HepG2 (cell line): ENCODE measurements at regions not wholly inside any gene's neighbourhood (a gene's known extent, or its start where the extent isn't known, plus 50 kb on each side); places are given as distances from the start of the nearest gene placed in this dataset.

Source experiments
- ATAC-seq: fragments of 200-7000 bp; cut with Tn5 transposase; 3 replicates; pipeline ENCODE4 v1.9.1; 2020; ENCODE audit warnings: mild to moderate bottlenecking, moderate library complexity
- BruUV-seq: library from RNA; stranded (reverse); fragments of 400-500 nt; replicated peaks from 2 replicates; lab custom pipeline; 2021; lab: Mats Ljungman, UMichigan
- CTCF ChIA-PET: fragments of 300-600 bp; formaldehyde crosslinking; extraction: SDS; loops from one replicate; lab custom pipeline; 2021; ENCODE audit warnings: low total read pairs, inconsistent platforms, low intra/inter-chr PET ratio; lab: Yijun Ruan, JAX
- POLR2A ChIA-PET: fragments of 350-600 bp; sonication (Branson Sonifier 250); formaldehyde crosslinking; loops from one replicate; lab custom pipeline; 2020; ENCODE audit warnings: antibody characterized with exemption, inconsistent platforms; lab: Yijun Ruan, JAX
- DNase-seq: peaks from one replicate; pipeline ENCODE4 v3.0.0-alpha.2; 2015; ENCODE audit warnings: low spot score
- FAIRE-seq: peaks from 3 replicates; lab custom pipeline; 2011; peaks lifted over from hg19 to GRCh38; lab: Jason Lieb, UNC
- H2AFZ ChIP-seq: one replicate; pipeline ENCODE4 v1.6.1; 2011; ENCODE audit warnings: low read length, inconsistent platforms
- H3K27ac ChIP-seq: fragments of 300-600 bp; 3 replicates; pipeline ENCODE4 v1.8.0; 2011; ENCODE audit warnings: mixed run types, mild to moderate bottlenecking, mixed read lengths, low read length, inconsistent platforms; ENCODE audit not compliant: insufficient read depth; ENCODE audit errors: extremely low read length
- H3K27me3 ChIP-seq, 2 experiments: fragments of 200-600 bp in 1 of 2; 2 replicates in 1 of 2; 3 replicates in 1 of 2; pipeline versions ENCODE4 v1.6.0 to v1.8.0; 2011; ENCODE audit warnings: low read length in 2 of 2, mild to moderate bottlenecking in 2 of 2, moderate library complexity in 2 of 2, inconsistent platforms in 1 of 2; ENCODE audit not compliant: insufficient read depth in 2 of 2, control insufficient read depth in 1 of 2
- H3K36me3 ChIP-seq, 2 experiments: fragments of 200-600 bp in 1 of 2; replicated peaks in 1 of 2; 2 replicates in 1 of 2; 3 replicates in 1 of 2; pipeline versions ENCODE4 v1.5.1 to v1.8.0; 2011; ENCODE audit warnings: low read length in 2 of 2, inconsistent platforms in 1 of 2; ENCODE audit not compliant: insufficient read depth in 2 of 2, control insufficient read depth in 1 of 2
- H3K4me1 ChIP-seq: 2 replicates; pipeline ENCODE4 v1.5.1; 2012; ENCODE audit warnings: low read length, inconsistent platforms; ENCODE audit not compliant: insufficient read depth
- H3K4me2 ChIP-seq: 2 replicates; pipeline ENCODE4 v1.6.0; 2011; ENCODE audit warnings: low read depth, low read length, inconsistent platforms
- H3K4me3 ChIP-seq, 3 experiments: fragments of 200-600 bp in 1 of 3; sonication (generic), shearing (Covaris generic) in 1 of 3; replicated peaks in 1 of 3; 2 replicates each; pipeline ENCODE4 v1.5.1; 2011 to 2016; ENCODE audit warnings: low read length in 3 of 3, inconsistent platforms in 2 of 3, low read depth in 2 of 3, mild to moderate bottlenecking in 2 of 3, control low read depth in 1 of 3, mixed read lengths in 1 of 3; ENCODE audit not compliant: insufficient read depth in 1 of 3
- H3K79me2 ChIP-seq: one replicate; pipeline ENCODE4 v1.6.1; 2011; ENCODE audit warnings: low read length, inconsistent platforms; ENCODE audit not compliant: insufficient read depth
- H3K9ac ChIP-seq: 2 replicates; pipeline ENCODE4 v1.6.0; 2011; ENCODE audit warnings: mild to moderate bottlenecking, low read depth, low read length, inconsistent platforms; ENCODE audit not compliant: insufficient read depth
- H3K9me3 ChIP-seq: 2 replicates; pipeline ENCODE4 v1.5.1; 2012; ENCODE audit warnings: mild to moderate bottlenecking, low read length
- H4K20me1 ChIP-seq: 2 replicates; pipeline ENCODE4 v1.6.0; 2011; ENCODE audit warnings: inconsistent platforms, mild to moderate bottlenecking, low read length, moderate library complexity; ENCODE audit not compliant: insufficient read depth
- DNMT3B ChIP-seq: conservative IDR thresholded peaks from 2 replicates; pipeline ENCODE4 v1.6.1; 2016; ENCODE audit warnings: missing biosample characterization, control low read depth
- DPF2 ChIP-seq: sonication (generic); formaldehyde crosslinking; IDR thresholded peaks from 2 replicates; pipeline ENCODE4 v1.4.0; 2020; ENCODE audit warnings: mild to moderate bottlenecking, low read depth, missing genetic modification reagents, borderline replicate concordance
- HNF4G ChIP-seq, 2 experiments: sonication (generic) in 1 of 2; formaldehyde crosslinking in 1 of 2; IDR thresholded peaks; 2 replicates each; pipeline versions ENCODE4 v1.4.0 to v1.6.1; 2011 to 2020; ENCODE audit warnings: borderline replicate concordance in 2 of 2, low read depth in 2 of 2, mild to moderate bottlenecking in 2 of 2, low read length in 1 of 2, missing genetic modification reagents in 1 of 2, moderate library complexity in 1 of 2
- KLF16 ChIP-seq, 2 experiments: sonication (generic) in 1 of 2; formaldehyde crosslinking in 1 of 2; IDR thresholded peaks; 2 replicates each; pipeline versions ENCODE4 v1.6.1 to v1.8.0; 2016 to 2023; ENCODE audit warnings: missing genetic modification reagents in 2 of 2, missing compliant biosample characterization in 1 of 2
- MZF1 ChIP-seq: sonication (generic); formaldehyde crosslinking; IDR thresholded peaks from 2 replicates; pipeline ENCODE4 v1.8.1; 2023; ENCODE audit warnings: mild to moderate bottlenecking, missing genetic modification reagents, borderline replicate concordance
- PHB2 ChIP-seq: fragments of 450-650 bp; IDR thresholded peaks from 2 replicates; pipeline ENCODE4 v1.6.1; 2018; ENCODE audit not compliant: partially characterized antibody
- PLRG1 ChIP-seq: fragments of 450-650 bp; conservative IDR thresholded peaks from 2 replicates; pipeline ENCODE4 v1.6.1; 2016
- POLR2AphosphoS5 ChIP-seq: IDR thresholded peaks from 2 replicates; pipeline ENCODE4 v1.6.1; 2012; ENCODE audit warnings: low read depth, low read length
- SCMH1 ChIP-seq: sonication (generic); formaldehyde crosslinking; IDR thresholded peaks from 2 replicates; pipeline ENCODE4 v1.9.0; 2021; ENCODE audit warnings: missing genetic modification reagents, mild to moderate bottlenecking, borderline replicate concordance
- STAT5B ChIP-seq: sonication (generic); formaldehyde crosslinking; IDR thresholded peaks from 2 replicates; pipeline ENCODE4 v1.4.0; 2020; ENCODE audit warnings: missing genetic modification reagents
- ZFP91 ChIP-seq: sonication (generic); formaldehyde crosslinking; IDR thresholded peaks from 2 replicates; pipeline ENCODE4 v1.9.0; 2022; ENCODE audit warnings: missing genetic modification reagents, mild to moderate bottlenecking, borderline replicate concordance
- ZNF260 ChIP-seq: sonication (generic); formaldehyde crosslinking; IDR thresholded peaks from 2 replicates; pipeline ENCODE4 v1.4.0; 2020; ENCODE audit warnings: missing genetic modification reagents, low read depth, mild to moderate bottlenecking, borderline replicate concordance
- ZNF564 ChIP-seq: sonication (generic); formaldehyde crosslinking; IDR thresholded peaks from 2 replicates; pipeline ENCODE4 v1.8.1; 2023; ENCODE audit warnings: mild to moderate bottlenecking, missing genetic modification reagents
- WGBS: methylation state at CpG from one replicate; pipeline ENCODE4 v1.1.6; 2017; ENCODE audit warnings: low lambda C conversion rate; 5-methylcytosine and 5-hydroxymethylcytosine counted together
- in situ Hi-C: cut with HindIII; loops from 2 replicates; pipeline ENCODE4 v1.10.0; 2017; ENCODE audit warnings: low pct_unique_long_range_greater_than_20kb; ENCODE audit not compliant: extremely low pct_ligation_motif_present
- intact Hi-C: fragments of 100-400 bp; cut with micrococcal nuclease; formaldehyde crosslinking; loops from one replicate; pipeline ENCODE4 v1.10.0; 2022; ENCODE audit not compliant: unreplicated experiment

DNA sequence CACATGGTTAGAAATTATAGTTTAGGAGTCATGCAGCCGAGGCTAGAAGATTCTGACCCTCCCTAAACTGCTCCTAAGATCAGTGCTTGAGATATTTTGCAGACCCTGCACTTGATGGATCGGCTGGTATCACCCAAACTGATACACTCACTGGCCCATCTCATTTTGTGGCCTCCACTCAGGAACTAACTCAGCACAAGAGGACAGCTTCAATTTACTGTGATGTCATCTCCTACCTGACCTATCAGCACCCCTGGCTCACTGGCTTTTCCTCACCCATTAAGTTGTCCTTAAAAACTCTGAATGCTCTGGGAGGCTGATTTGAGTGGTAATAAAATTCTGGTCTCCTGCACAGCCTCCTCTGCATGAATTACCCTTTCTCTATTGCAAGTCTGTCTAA is 450.9 kb downstream of the PCDH10 start:
- 0% methylated on average over 2 of the region's 2 CpGs for WGBS
- no peak for TF ChIP-seq MZF1
- TF ChIP-seq KLF16 (CRISPR knock-in tag; IDR thresholded peaks at IDR 0.05) = no peak
- no peak for TF ChIP-seq STAT5B (CRISPR knock-in tag)
- no peak for TF ChIP-seq DNMT3B (CRISPR knock-in tag)
- TF ChIP-seq ZFP91 (CRISPR knock-in tag) = no peak
- no peak for TF ChIP-seq HNF4G (IDR thresholded peaks at IDR 0.05; ENCODE audit: borderline replicate concordance, low read depth, low read length)
- no peak for TF ChIP-seq HNF4G (CRISPR knock-in tag; IDR thresholded peaks at IDR 0.05; ENCODE audit: borderline replicate concordance, low read depth)
- no peak for TF ChIP-seq POLR2AphosphoS5
- no peak for TF ChIP-seq DPF2
- no peak for TF ChIP-seq PLRG1
- TF ChIP-seq PHB2 = no peak
- no peak for TF ChIP-seq ZNF260 (CRISPR knock-in tag)
- TF ChIP-seq SCMH1 (CRISPR knock-in tag) = no peak
- no peak for TF ChIP-seq ZNF564 (CRISPR knock-in tag)
- no peaks in the 10 kb centered on the region for H3K27me3 ChIP-seq
- H3K27ac ChIP-seq = no peak overlapping the region
- H3K4me3 ChIP-seq = no peak overlapping the region
- H3K36me3 ChIP-seq = no peaks in the 10 kb centered on the region
- in situ Hi-C loops (no loop called here), intact Hi-C loops (no loop called here)
- ChIA-PET POLR2A (no interaction called here), CTCF (no interaction called here)
- DNase-seq (no peak), ATAC-seq (no peak), FAIRE-seq (no peak)
- BruUV-seq = no TSS peak
- H4K20me1 ChIP-seq = no peaks in the 10 kb centered on the region
- no peak overlapping the region for H3K4me2 ChIP-seq
- no peaks in the 10 kb centered on the region for H3K4me1 ChIP-seq
- no peak overlapping the region for H3K9ac ChIP-seq
- H3K9me3 ChIP-seq = no peaks in the 10 kb centered on the region
- no peaks in the 10 kb centered on the region for H3K79me2 ChIP-seq
- no peak overlapping the region for H2AFZ ChIP-seq
